Vagina (tissue), 2 donors: ENCODE measurements at regions not wholly inside any gene's neighbourhood (a gene's known extent, or its start where the extent isn't known, plus 50 kb on each side); places are given as distances from the start of the nearest gene placed in this dataset.

Experiments used
- POLR2A ChIP-seq, 2 donors: fragments of 450-650 bp; IDR thresholded peaks; one replicate each; pipeline ENCODE4 v1.6.1; 2017; ENCODE audit warnings: antibody characterized with exemption in 2 of 2, mild to moderate bottlenecking in 2 of 2, moderate library complexity in 2 of 2
- POLR2AphosphoS5 ChIP-seq, 2 donors: sonication (generic); formaldehyde crosslinking; IDR thresholded peaks; one replicate each; pipeline ENCODE4 v1.9.0; 2017; ENCODE audit warnings: antibody characterized with exemption in 2 of 2, mild to moderate bottlenecking in 2 of 2, low read depth in 1 of 2; ENCODE audit not compliant: insufficient read depth in 1 of 2
- TF ChIP-seq, protein P1 (sequence below), 3 experiments: fragments of 450-650 bp in 2 of 3; fragments of 200-600 bp in 1 of 3; sonication (generic) in 1 of 3; IDR thresholded peaks; one replicate each; pipeline ENCODE4 v1.5.1; 2017 to 2019; ENCODE audit warnings: antibody characterized with exemption in 3 of 3, mild to moderate bottlenecking in 2 of 3, moderate library complexity in 2 of 3

DNA sequence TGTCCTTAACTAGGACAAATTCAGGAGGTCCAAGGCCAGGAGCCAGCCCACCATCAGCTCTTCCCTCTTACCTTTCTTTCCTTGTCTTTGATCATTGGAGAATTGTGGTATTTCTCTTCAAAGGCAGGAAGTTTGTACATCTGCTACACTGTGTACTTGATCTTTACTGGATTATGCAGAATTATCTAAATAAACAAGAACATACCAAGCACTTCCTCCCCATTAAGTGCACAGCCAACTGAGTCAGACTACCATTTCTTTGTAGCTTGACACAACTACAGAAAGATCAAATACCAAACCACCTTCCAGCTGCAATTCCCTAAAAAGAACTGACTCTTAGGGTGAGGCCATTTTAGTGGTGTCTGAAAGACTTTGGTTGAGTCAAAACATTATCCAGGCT lies 195.1 kb downstream of the HDGFL1 start:
- TF ChIP-seq, protein P1, sequence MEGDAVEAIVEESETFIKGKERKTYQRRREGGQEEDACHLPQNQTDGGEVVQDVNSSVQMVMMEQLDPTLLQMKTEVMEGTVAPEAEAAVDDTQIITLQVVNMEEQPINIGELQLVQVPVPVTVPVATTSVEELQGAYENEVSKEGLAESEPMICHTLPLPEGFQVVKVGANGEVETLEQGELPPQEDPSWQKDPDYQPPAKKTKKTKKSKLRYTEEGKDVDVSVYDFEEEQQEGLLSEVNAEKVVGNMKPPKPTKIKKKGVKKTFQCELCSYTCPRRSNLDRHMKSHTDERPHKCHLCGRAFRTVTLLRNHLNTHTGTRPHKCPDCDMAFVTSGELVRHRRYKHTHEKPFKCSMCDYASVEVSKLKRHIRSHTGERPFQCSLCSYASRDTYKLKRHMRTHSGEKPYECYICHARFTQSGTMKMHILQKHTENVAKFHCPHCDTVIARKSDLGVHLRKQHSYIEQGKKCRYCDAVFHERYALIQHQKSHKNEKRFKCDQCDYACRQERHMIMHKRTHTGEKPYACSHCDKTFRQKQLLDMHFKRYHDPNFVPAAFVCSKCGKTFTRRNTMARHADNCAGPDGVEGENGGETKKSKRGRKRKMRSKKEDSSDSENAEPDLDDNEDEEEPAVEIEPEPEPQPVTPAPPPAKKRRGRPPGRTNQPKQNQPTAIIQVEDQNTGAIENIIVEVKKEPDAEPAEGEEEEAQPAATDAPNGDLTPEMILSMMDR (IDR thresholded peaks at IDR 0.05) = no peak
- TF ChIP-seq POLR2AphosphoS5 (IDR thresholded peaks at IDR 0.05; ENCODE audit: insufficient read depth in 1 of 2, low read depth in 1 of 2) (no peak), POLR2A (IDR thresholded peaks at IDR 0.05) (no peak)
